ENCODE measurements at regions not wholly inside any gene's neighbourhood (a gene's known extent, or its start where the extent isn't known, plus 50 kb on each side); places are given as distances from the start of the nearest gene placed in this dataset.

GRCh38 chr13:60959427-60959826 is 456.2 kb downstream of the PCDH20 start:
- no peak for DNase-seq (ENCODE audit: low read depth, low spot score)
- no peak overlapping the region for H3K4me3 ChIP-seq (ENCODE audit: low read depth, low read length)
- ChIA-PET POLR2A (no interaction called here), CTCF (no interaction called here)
- no peak for TF ChIP-seq CTCF (IDR thresholded peaks at IDR 0.05; ENCODE audit: insufficient read depth, low read length, missing control alignments)

- TF ChIP-seq CTCF (IDR thresholded peaks at IDR 0.05; ENCODE audit: insufficient read depth, low read length, missing control alignments) = no peak
- CTCF ChIA-PET = no interaction called here
- no peak overlapping the region for H3K4me3 ChIP-seq (ENCODE audit: low read depth, low read length)
- POLR2A ChIA-PET = no interaction called here
- no peak for DNase-seq (ENCODE audit: low read depth, low spot score)
Measured at GRCh38 chr13:60957816-60958215, 457.8 kb downstream of the PCDH20 start.

GRCh38 chr13:60945396-60945795 is 470.3 kb downstream of the PCDH20 start:
- ChIA-PET POLR2A (no interaction called here), CTCF (no interaction called here)
- DNase-seq (ENCODE audit: low read depth, low spot score) = no peak
- TF ChIP-seq CTCF (IDR thresholded peaks at IDR 0.05; ENCODE audit: insufficient read depth, low read length, missing control alignments) = no peak
- no peak overlapping the region for H3K4me3 ChIP-seq (ENCODE audit: low read depth, low read length)

GRCh38 chr13:60944863-60945262 is 470.8 kb downstream of the PCDH20 start:
- POLR2A ChIA-PET = no interaction called here
- no peak overlapping the region for H3K4me3 ChIP-seq (ENCODE audit: low read depth, low read length)
- CTCF ChIA-PET = no interaction called here
- no peak for DNase-seq (ENCODE audit: low read depth, low spot score)
- no peak for TF ChIP-seq CTCF (IDR thresholded peaks at IDR 0.05; ENCODE audit: insufficient read depth, low read length, missing control alignments)

GRCh38 chr13:60944016-60944415 is 471.6 kb downstream of the PCDH20 start:
- ChIA-PET CTCF (no interaction called here), POLR2A (no interaction called here)
- no peak for DNase-seq (ENCODE audit: low read depth, low spot score)
- no peak for TF ChIP-seq CTCF (IDR thresholded peaks at IDR 0.05; ENCODE audit: insufficient read depth, low read length, missing control alignments)
- H3K4me3 ChIP-seq (ENCODE audit: low read depth, low read length) = no peak overlapping the region

- H3K4me3 ChIP-seq (ENCODE audit: low read depth, low read length) = no peak overlapping the region
- no peak for TF ChIP-seq CTCF (IDR thresholded peaks at IDR 0.05; ENCODE audit: insufficient read depth, low read length, missing control alignments)
- POLR2A ChIA-PET = no interaction called here
- CTCF ChIA-PET = no interaction called here
- no peak for DNase-seq (ENCODE audit: low read depth, low spot score)
Measured at GRCh38 chr13:60936281-60936680, 479.4 kb downstream of the PCDH20 start.

All from AG04449 (cell line).